ENCODE measurements at regions not wholly inside any gene's neighbourhood (a gene's known extent, or its start where the extent isn't known, plus 50 kb on each side); places are given as distances from the start of the nearest gene placed in this dataset.

DNA sequence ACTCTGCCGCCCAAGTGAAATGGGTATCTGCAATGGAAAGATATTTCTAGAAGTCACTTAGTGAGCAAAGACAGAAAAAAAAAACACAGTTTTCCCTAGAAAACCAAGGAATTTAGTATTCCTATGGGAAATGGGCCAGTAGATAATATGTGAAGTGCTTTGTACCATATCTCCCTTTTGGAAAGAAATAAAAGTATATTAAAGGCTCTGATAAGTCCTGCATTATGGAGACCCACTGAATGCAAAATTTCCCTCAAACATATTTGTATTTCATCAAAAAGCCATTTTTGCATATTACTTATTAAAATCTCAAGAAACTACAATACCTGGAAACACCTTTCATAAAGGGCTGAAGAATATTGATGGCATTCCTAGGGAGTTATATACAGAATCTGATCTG, 51.6 kb upstream of the DYNLRB2 start:
- Histone ChIP-seq H3K4me1 (no peaks in the 10 kb centered on the region), H3K36me3 (ENCODE audit: control insufficient read depth, insufficient read depth, low read length) (no peaks in the 10 kb centered on the region), H2AFZ (no peak overlapping the region), H3K79me2 (no peaks in the 10 kb centered on the region), H3K4me3 (ENCODE audit: low read depth, low read length) (no peak overlapping the region), H3K27me3 (ENCODE audit: control insufficient read depth, insufficient read depth, low read length) (no peaks in the 10 kb centered on the region), H3K27ac (no peak overlapping the region), H3K4me2 (ENCODE audit: low read length) (no peak overlapping the region), H3K9ac (no peak overlapping the region), H3K9me3 (ENCODE audit: control insufficient read depth, low read length) (no peaks in the 10 kb centered on the region)
- TF ChIP-seq, protein P1, sequence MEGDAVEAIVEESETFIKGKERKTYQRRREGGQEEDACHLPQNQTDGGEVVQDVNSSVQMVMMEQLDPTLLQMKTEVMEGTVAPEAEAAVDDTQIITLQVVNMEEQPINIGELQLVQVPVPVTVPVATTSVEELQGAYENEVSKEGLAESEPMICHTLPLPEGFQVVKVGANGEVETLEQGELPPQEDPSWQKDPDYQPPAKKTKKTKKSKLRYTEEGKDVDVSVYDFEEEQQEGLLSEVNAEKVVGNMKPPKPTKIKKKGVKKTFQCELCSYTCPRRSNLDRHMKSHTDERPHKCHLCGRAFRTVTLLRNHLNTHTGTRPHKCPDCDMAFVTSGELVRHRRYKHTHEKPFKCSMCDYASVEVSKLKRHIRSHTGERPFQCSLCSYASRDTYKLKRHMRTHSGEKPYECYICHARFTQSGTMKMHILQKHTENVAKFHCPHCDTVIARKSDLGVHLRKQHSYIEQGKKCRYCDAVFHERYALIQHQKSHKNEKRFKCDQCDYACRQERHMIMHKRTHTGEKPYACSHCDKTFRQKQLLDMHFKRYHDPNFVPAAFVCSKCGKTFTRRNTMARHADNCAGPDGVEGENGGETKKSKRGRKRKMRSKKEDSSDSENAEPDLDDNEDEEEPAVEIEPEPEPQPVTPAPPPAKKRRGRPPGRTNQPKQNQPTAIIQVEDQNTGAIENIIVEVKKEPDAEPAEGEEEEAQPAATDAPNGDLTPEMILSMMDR (IDR thresholded peaks at IDR 0.05), result no peak

DNA sequence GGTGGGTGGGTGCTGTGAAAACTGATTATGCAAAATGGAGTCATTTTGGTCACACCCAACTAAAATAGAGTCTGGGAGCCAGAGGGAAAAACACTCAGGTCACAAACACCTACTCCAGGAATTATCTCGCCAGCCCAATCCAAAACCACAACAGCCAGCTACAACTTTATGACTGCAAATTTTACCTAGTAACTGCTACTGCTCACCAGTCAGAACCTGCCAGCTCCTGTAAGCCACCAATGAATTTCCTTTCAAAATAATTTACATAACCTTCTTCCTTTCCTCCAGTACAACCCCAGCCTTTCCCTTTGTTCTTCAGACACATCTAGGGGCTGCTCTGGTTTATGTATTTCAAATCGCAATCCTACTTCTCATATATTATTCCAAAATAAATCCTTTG, 52.6 kb upstream of the DYNLRB2 start:
- Histone ChIP-seq H2AFZ (no peak overlapping the region), H3K36me3 (ENCODE audit: control insufficient read depth, insufficient read depth, low read length) (no peaks in the 10 kb centered on the region), H3K27ac (no peak overlapping the region), H3K4me1 (no peaks in the 10 kb centered on the region), H3K4me2 (ENCODE audit: low read length) (no peak overlapping the region), H3K79me2 (no peaks in the 10 kb centered on the region), H3K4me3 (ENCODE audit: low read depth, low read length) (no peak overlapping the region), H3K9ac (no peak overlapping the region), H3K27me3 (ENCODE audit: control insufficient read depth, insufficient read depth, low read length) (no peaks in the 10 kb centered on the region), H3K9me3 (ENCODE audit: control insufficient read depth, low read length) (no peaks in the 10 kb centered on the region)
- TF ChIP-seq, protein P1 (IDR thresholded peaks at IDR 0.05), result no peak

DNA sequence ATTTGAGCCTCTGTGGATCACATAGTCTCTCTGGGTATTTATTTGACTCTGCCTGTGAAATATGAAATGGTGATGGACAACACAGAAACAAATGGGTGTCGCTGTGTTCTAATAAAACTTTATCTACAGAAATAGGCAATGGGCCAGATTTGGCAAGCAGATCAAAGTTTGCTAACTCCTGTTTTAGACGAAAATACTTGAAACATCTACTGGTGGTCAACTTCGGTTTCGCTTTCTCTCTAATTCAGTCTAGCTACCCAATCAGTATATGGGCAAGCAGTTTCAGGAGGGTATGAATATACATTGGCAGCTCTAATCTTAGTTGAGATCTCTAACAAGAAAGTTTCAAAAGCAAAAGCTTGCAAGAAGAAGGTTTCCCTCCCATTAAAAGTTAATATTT, 60.1 kb upstream of the DYNLRB2 start:
- no peak overlapping the region for H2AFZ ChIP-seq
- H3K9ac ChIP-seq, result no peak overlapping the region
- no peaks in the 10 kb centered on the region for H3K9me3 ChIP-seq (ENCODE audit: control insufficient read depth, low read length)
- H3K27me3 ChIP-seq (ENCODE audit: control insufficient read depth, insufficient read depth, low read length), result no peaks in the 10 kb centered on the region
- no peak overlapping the region for H3K4me2 ChIP-seq (ENCODE audit: low read length)
- no peaks in the 10 kb centered on the region for H3K36me3 ChIP-seq (ENCODE audit: control insufficient read depth, insufficient read depth, low read length)
- TF ChIP-seq, protein P1 (IDR thresholded peaks at IDR 0.05), result no peak
- no peak overlapping the region for H3K4me3 ChIP-seq (ENCODE audit: low read depth, low read length)
- H3K27ac ChIP-seq, result no peak overlapping the region
- H3K79me2 ChIP-seq, result no peaks in the 10 kb centered on the region
- no peaks in the 10 kb centered on the region for H3K4me1 ChIP-seq

DNA sequence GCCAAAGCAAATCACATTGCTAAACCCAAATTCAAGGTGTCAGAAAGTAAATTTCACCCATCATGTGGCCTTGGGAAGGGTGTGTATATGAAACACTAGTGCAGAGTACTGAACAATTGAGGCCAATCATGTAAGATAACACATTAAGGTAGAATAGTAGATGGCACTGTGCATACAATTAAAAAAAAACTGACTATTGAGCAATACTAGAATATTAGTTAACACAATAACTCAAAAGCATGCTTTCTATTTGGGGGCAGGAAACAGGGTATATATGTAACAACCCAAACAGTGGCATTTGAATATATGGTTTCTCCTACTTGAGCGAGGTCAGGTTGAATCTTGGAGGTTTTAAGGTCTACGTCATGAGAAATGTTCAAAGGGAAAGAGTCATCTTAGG, 63.0 kb upstream of the DYNLRB2 start:
- Histone ChIP-seq H3K27ac (no peak overlapping the region), H3K4me2 (ENCODE audit: low read length) (no peak overlapping the region), H2AFZ (no peak overlapping the region), H3K36me3 (ENCODE audit: control insufficient read depth, insufficient read depth, low read length) (no peaks in the 10 kb centered on the region), H3K4me3 (ENCODE audit: low read depth, low read length) (no peak overlapping the region), H3K79me2 (no peaks in the 10 kb centered on the region), H3K9ac (no peak overlapping the region), H3K4me1 (no peaks in the 10 kb centered on the region), H3K9me3 (ENCODE audit: control insufficient read depth, low read length) (no peaks in the 10 kb centered on the region), H3K27me3 (ENCODE audit: control insufficient read depth, insufficient read depth, low read length) (no peaks in the 10 kb centered on the region)
- TF ChIP-seq, protein P1 (IDR thresholded peaks at IDR 0.05), result no peak

DNA sequence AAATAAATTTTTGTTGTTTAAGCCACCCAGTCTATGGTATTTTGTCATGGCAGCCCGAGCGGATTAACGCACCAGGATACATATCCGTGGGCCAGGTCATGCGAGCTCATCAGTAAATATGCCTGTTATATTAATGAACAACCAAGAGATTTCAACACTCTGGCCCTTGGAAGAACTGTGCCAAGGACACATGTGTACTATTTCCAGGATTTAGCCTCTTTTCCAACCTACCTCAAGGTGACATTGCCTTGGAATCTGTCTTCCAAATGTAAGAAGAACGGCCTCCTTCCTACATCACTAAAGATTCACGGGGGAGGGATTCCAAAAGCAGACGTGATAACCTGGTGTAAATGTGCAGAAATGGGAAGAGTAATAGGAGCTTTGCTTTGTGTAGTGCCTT, 72.8 kb upstream of the DYNLRB2 start:
- Histone ChIP-seq H3K4me1 (no peaks in the 10 kb centered on the region), H3K9me3 (ENCODE audit: control insufficient read depth, low read length) (no peaks in the 10 kb centered on the region), H3K4me3 (ENCODE audit: low read depth, low read length) (no peak overlapping the region), H3K4me2 (ENCODE audit: low read length) (no peak overlapping the region), H2AFZ (no peak overlapping the region), H3K27ac (no peak overlapping the region), H3K79me2 (no peaks in the 10 kb centered on the region), H3K36me3 (ENCODE audit: control insufficient read depth, insufficient read depth, low read length) (no peaks in the 10 kb centered on the region), H3K27me3 (ENCODE audit: control insufficient read depth, insufficient read depth, low read length) (no peaks in the 10 kb centered on the region), H3K9ac (no peak overlapping the region)
- TF ChIP-seq, protein P1 (IDR thresholded peaks at IDR 0.05), result no peak

Data from parathyroid adenoma (tissue), 2 donors.